MM.1S (cell line): ENCODE measurements at regions not wholly inside any gene's neighbourhood (a gene's known extent, or its start where the extent isn't known, plus 50 kb on each side); places are given as distances from the start of the nearest gene placed in this dataset.

Experiments used
- EZH2phosphoT487 ChIP-seq: fragments of 300-600 bp; sonication (generic); IDR thresholded peaks from 2 replicates; pipeline ENCODE4 v1.6.1; 2018; ENCODE audit warnings: antibody characterized with exemption, low read length
- TF ChIP-seq, protein P1 (sequence below): fragments of 300-600 bp; sonication (generic); IDR thresholded peaks from 2 replicates; pipeline ENCODE4 v1.5.1; 2016; ENCODE audit warnings: antibody characterized with exemption, low read length, mixed read lengths

DNA sequence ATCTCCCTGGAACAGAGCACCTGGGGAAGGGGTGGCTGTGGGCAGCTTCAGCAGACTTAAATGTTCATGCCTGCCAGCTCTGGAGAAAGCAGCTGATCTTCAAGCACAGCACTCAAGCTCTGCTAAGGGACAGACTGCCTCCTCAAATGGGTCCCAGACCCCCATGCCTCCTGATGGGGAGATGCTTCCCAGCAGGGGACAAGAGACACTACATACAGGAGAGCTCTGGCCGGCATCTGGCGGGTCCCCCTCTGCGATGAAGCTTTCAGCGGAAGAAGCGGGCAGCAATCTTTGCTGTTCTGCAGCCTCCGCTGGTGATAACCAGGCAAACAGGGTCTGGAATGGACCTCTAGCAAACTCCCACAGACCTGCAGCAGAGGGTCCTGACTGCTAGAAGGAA lies 294.8 kb downstream of the RND3 start:
- TF ChIP-seq, protein P1, sequence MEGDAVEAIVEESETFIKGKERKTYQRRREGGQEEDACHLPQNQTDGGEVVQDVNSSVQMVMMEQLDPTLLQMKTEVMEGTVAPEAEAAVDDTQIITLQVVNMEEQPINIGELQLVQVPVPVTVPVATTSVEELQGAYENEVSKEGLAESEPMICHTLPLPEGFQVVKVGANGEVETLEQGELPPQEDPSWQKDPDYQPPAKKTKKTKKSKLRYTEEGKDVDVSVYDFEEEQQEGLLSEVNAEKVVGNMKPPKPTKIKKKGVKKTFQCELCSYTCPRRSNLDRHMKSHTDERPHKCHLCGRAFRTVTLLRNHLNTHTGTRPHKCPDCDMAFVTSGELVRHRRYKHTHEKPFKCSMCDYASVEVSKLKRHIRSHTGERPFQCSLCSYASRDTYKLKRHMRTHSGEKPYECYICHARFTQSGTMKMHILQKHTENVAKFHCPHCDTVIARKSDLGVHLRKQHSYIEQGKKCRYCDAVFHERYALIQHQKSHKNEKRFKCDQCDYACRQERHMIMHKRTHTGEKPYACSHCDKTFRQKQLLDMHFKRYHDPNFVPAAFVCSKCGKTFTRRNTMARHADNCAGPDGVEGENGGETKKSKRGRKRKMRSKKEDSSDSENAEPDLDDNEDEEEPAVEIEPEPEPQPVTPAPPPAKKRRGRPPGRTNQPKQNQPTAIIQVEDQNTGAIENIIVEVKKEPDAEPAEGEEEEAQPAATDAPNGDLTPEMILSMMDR = no peak
- no peak for TF ChIP-seq EZH2phosphoT487
